ENCODE measurements at regions not wholly inside any gene's neighbourhood (a gene's known extent, or its start where the extent isn't known, plus 50 kb on each side); places are given as distances from the start of the nearest gene placed in this dataset.

GRCh38 chr11:116642481-116642880 lies 130.3 kb downstream of the BUD13 start:
- DNase-seq (ENCODE audit: low spot score) = no peak

GRCh38 chr11:116641561-116642045 lies 131.2 kb downstream of the BUD13 start:
- DNase-seq (ENCODE audit: low spot score) = peak; percentile 29

- DNase-seq (ENCODE audit: low spot score) = peak; percentile 29
These were observed 132.0 kb downstream of the BUD13 start for GRCh38 chr11:116640641-116641402.

- no peak for DNase-seq (ENCODE audit: low spot score)
These were observed 134.3 kb downstream of the BUD13 start for GRCh38 chr11:116638463-116638862.

- peak; percentile 19 for DNase-seq (ENCODE audit: low spot score)
These were observed 135.0 kb downstream of the BUD13 start for GRCh38 chr11:116637766-116638165.

- peak; percentile 24 for DNase-seq (ENCODE audit: low spot score)
These were observed 136.4 kb downstream of the BUD13 start for GRCh38 chr11:116636341-116636929.

- no peak for DNase-seq (ENCODE audit: low spot score)
These were observed 141.6 kb downstream of the BUD13 start for GRCh38 chr11:116631201-116631600.

- no peak for DNase-seq (ENCODE audit: low spot score)
These were observed 154.3 kb downstream of the BUD13 start for GRCh38 chr11:116618461-116618860.

- peak; percentile 33 for DNase-seq (ENCODE audit: low spot score)
These were observed 157.4 kb downstream of the BUD13 start for GRCh38 chr11:116615211-116615865.

GRCh38 chr11:116614306-116615210 lies 158.2 kb downstream of the BUD13 start:
- peak; percentile 26 for DNase-seq (ENCODE audit: low spot score)

GRCh38 chr11:116613206-116613875 lies 159.4 kb downstream of the BUD13 start:
- DNase-seq (ENCODE audit: low spot score) = peak; percentile 17

- no peak for DNase-seq (ENCODE audit: low spot score)
These were observed 160.7 kb downstream of the BUD13 start for GRCh38 chr11:116611998-116612620.

- no peak for DNase-seq (ENCODE audit: low spot score)
These were observed 162.6 kb downstream of the BUD13 start for GRCh38 chr11:116610190-116610589.

- no peak for DNase-seq (ENCODE audit: low spot score)
These were observed 165.8 kb downstream of the BUD13 start for GRCh38 chr11:116607027-116607426.

GRCh38 chr11:116605543-116606459 lies 167.0 kb downstream of the BUD13 start:
- DNase-seq (ENCODE audit: low spot score) = no peak

GRCh38 chr11:116603728-116604323 lies 169.0 kb downstream of the BUD13 start:
- peak; percentile 24 for DNase-seq (ENCODE audit: low spot score)

- DNase-seq (ENCODE audit: low spot score) = peak; percentile 9
These were observed 170.2 kb downstream of the BUD13 start for GRCh38 chr11:116602637-116602942.

GRCh38 chr11:116601814-116602636 lies 170.8 kb downstream of the BUD13 start:
- DNase-seq (ENCODE audit: low spot score) = peak; percentile 4
